ENCODE measurements at regions not wholly inside any gene's neighbourhood (a gene's known extent, or its start where the extent isn't known, plus 50 kb on each side); places are given as distances from the start of the nearest gene placed in this dataset.

DNA sequence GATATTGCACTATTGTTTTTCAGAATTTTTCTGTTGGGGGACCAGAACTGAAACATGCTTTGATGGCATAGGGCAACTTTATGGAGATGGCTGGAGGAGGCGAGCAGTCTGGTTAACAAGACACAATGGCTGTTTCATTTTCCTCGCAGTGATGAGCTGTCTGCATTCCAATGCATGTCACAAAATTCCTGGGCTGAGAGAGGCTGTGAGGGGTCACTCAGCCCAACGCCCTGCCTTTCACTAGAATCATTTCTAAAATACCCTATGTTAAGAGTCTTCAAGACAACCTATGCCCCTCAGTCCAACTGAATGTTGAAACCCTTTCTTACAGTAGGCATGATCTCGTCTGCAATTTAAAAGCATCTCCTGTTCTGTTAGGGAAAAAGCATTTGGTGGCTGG lies 1090.0 kb downstream of the BCL11A start:
- no peak overlapping the region for H3K9ac ChIP-seq (ENCODE audit: low read length)
- H3K4me3 Mint-ChIP-seq: no peak overlapping the region
- H3K27me3 ChIP-seq (replicated peaks in 1 of 4; ENCODE audit: control extremely low read depth in 1 of 4, control insufficient read depth in 3 of 4, insufficient read depth in 4 of 4, low read length in 3 of 4): peaks cover 0 to 4% (median 0%) of the 10 kb centered on the region in 4 experiments
- no peak overlapping the region for H2AFZ ChIP-seq (ENCODE audit: insufficient read depth, low read depth, low read length, poor library complexity, severe bottlenecking)
- DNase-seq (no peak), ATAC-seq (ENCODE audit: low read depth) (no peak)
- H3K27ac Mint-ChIP-seq: no peak overlapping the region
- TF ChIP-seq, protein P1, sequence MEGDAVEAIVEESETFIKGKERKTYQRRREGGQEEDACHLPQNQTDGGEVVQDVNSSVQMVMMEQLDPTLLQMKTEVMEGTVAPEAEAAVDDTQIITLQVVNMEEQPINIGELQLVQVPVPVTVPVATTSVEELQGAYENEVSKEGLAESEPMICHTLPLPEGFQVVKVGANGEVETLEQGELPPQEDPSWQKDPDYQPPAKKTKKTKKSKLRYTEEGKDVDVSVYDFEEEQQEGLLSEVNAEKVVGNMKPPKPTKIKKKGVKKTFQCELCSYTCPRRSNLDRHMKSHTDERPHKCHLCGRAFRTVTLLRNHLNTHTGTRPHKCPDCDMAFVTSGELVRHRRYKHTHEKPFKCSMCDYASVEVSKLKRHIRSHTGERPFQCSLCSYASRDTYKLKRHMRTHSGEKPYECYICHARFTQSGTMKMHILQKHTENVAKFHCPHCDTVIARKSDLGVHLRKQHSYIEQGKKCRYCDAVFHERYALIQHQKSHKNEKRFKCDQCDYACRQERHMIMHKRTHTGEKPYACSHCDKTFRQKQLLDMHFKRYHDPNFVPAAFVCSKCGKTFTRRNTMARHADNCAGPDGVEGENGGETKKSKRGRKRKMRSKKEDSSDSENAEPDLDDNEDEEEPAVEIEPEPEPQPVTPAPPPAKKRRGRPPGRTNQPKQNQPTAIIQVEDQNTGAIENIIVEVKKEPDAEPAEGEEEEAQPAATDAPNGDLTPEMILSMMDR (IDR thresholded peaks at IDR 0.05): no peak
- WGBS (ENCODE audit: insufficient coverage): 90% methylated on average over 3 of the region's 4 CpGs
- H3K27me3 Mint-ChIP-seq: peaks cover 4% of the 10 kb centered on the region
- ChIA-PET POLR2A (no interaction called here), CTCF (interaction anchor here (0.8 kb wide), 1 partner anchor 1096 kb away, joined by 3 read pairs; no protein-coding TSS in a partner anchor)
- no peaks in the 10 kb centered on the region for H3K4me1 ChIP-seq (ENCODE audit: control insufficient read depth in 2 of 2, insufficient read depth in 2 of 2, low read length in 2 of 2)
- H4K20me1 ChIP-seq (ENCODE audit: control insufficient read depth, insufficient read depth, low read length, poor library complexity, severe bottlenecking): no peaks in the 10 kb centered on the region
- H3K79me2 ChIP-seq (ENCODE audit: control insufficient read depth, insufficient read depth, low read length): no peaks in the 10 kb centered on the region
- peaks cover 0 to 1% (median 0%) of the 10 kb centered on the region in 3 donors for H3K9me3 ChIP-seq (ENCODE audit: control extremely low read depth in 1 of 3, control insufficient read depth in 2 of 3, insufficient read depth in 1 of 3, low read length in 2 of 3)
- H3K4me3 ChIP-seq (ENCODE audit: control extremely low read depth in 1 of 5, extremely low read depth in 1 of 5, insufficient read depth in 1 of 5, low read depth in 2 of 5, low read length in 4 of 5): no peak overlapping the region
- H3K27ac ChIP-seq (ENCODE audit: low read length in 2 of 2): no peak overlapping the region
- H3K4me1 Mint-ChIP-seq: no peaks in the 10 kb centered on the region
- no peaks in the 10 kb centered on the region for H3K36me3 ChIP-seq (replicated peaks in 1 of 2; ENCODE audit: control extremely low read depth in 1 of 2, control insufficient read depth in 1 of 2, extremely low read depth in 1 of 2, insufficient read depth in 2 of 2, low read length in 1 of 2)
- H3K9me3 Mint-ChIP-seq (ENCODE audit: insufficient read depth): no peaks in the 10 kb centered on the region
- no peak overlapping the region for H3K4me2 ChIP-seq (replicated peaks; ENCODE audit: low read depth, low read length, poor library complexity, severe bottlenecking)
- intact Hi-C loops (cut with micrococcal nuclease): no loop called here

DNA sequence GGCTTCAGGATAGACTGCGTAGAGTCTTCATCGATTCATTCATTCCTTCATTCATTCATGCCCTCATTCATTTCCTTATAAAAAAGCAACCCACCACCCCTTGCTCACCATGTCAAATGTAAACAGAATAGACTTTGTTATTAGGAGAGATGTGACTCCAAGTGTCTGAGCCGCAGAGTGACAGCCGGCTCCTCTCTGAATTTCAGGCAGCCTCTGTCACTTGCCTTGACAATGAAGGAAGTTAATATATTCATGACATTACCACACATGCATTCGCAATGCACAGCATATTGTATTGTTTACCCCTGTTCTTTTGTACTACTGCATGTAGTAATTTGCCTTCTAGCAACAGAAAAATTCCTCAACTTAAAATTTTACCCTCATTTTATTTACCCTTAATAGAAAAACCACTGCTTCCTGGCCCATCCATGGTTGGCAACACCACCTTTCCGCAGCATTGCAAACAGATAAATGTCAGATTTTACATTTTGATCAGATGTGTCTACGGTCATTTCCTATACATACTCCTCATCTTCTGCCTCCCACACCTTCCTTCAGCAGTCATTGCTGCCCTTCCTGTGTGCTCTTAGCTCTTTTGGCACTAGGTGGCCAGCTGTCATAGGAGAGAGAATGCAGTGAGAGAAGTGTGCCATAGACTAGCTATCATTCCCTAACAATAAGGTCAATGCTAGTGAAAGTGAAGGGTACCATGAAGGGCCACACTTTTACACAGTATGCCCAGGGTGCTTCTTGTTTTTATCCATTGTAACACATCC lies 1090.8 kb downstream of the BCL11A start:
- no peaks in the 10 kb centered on the region for H3K79me2 ChIP-seq (ENCODE audit: control insufficient read depth, insufficient read depth, low read length)
- POLR2A ChIA-PET: no interaction called here
- ATAC-seq (ENCODE audit: low read depth) (no peak), DNase-seq (no peak)
- no peak overlapping the region for H2AFZ ChIP-seq (ENCODE audit: insufficient read depth, low read depth, low read length, poor library complexity, severe bottlenecking)
- no peak overlapping the region for H3K9ac ChIP-seq (ENCODE audit: low read length)
- no peak overlapping the region for H3K4me3 ChIP-seq (ENCODE audit: control extremely low read depth in 1 of 5, extremely low read depth in 1 of 5, insufficient read depth in 1 of 5, low read depth in 2 of 5, low read length in 4 of 5)
- H3K9me3 Mint-ChIP-seq (ENCODE audit: insufficient read depth): no peaks in the 10 kb centered on the region
- no peaks in the 10 kb centered on the region for H3K36me3 ChIP-seq (replicated peaks in 1 of 2; ENCODE audit: control extremely low read depth in 1 of 2, control insufficient read depth in 1 of 2, extremely low read depth in 1 of 2, insufficient read depth in 2 of 2, low read length in 1 of 2)
- CTCF ChIA-PET: interaction anchor here (0.8 kb wide), 1 partner anchor 1096 kb away, joined by 3 read pairs; no protein-coding TSS in a partner anchor
- H4K20me1 ChIP-seq (ENCODE audit: control insufficient read depth, insufficient read depth, low read length, poor library complexity, severe bottlenecking): no peaks in the 10 kb centered on the region
- TF ChIP-seq, protein P1 (IDR thresholded peaks at IDR 0.05): no peak
- TF ChIP-seq EZH2 (IDR thresholded peaks at IDR 0.05; ENCODE audit: borderline replicate concordance, insufficient read depth, low read depth, low read length, poor library complexity, severe bottlenecking): no peak
- H3K27me3 Mint-ChIP-seq: peaks cover 3% of the 10 kb centered on the region
- no peak overlapping the region for H3K4me3 Mint-ChIP-seq
- WGBS (ENCODE audit: insufficient coverage): 93% methylated on average over 3 of the region's 7 CpGs
- no peak overlapping the region for H3K27ac ChIP-seq (ENCODE audit: low read length in 2 of 2)
- no peak overlapping the region for H3K27ac Mint-ChIP-seq
- intact Hi-C loops (cut with micrococcal nuclease): no loop called here
- peaks cover 0 to 4% (median 0%) of the 10 kb centered on the region in 4 experiments for H3K27me3 ChIP-seq (replicated peaks in 1 of 4; ENCODE audit: control extremely low read depth in 1 of 4, control insufficient read depth in 3 of 4, insufficient read depth in 4 of 4, low read length in 3 of 4)
- H3K9me3 ChIP-seq (ENCODE audit: control extremely low read depth in 1 of 3, control insufficient read depth in 2 of 3, insufficient read depth in 1 of 3, low read length in 2 of 3): peaks cover 0 to under 1% (median 0%) of the 10 kb centered on the region in 3 donors
- H3K4me2 ChIP-seq (replicated peaks; ENCODE audit: low read depth, low read length, poor library complexity, severe bottlenecking): no peak overlapping the region
- H3K4me1 Mint-ChIP-seq: no peaks in the 10 kb centered on the region
- no peaks in the 10 kb centered on the region for H3K4me1 ChIP-seq (ENCODE audit: control insufficient read depth in 2 of 2, insufficient read depth in 2 of 2, low read length in 2 of 2)
